HG03558 (cell line): ENCODE measurements at regions not wholly inside any gene's neighbourhood (a gene's known extent, or its start where the extent isn't known, plus 50 kb on each side); places are given as distances from the start of the nearest gene placed in this dataset.

ENCODE experiments used
- ATAC-seq: cut with Tn5 transposase; IDR thresholded peaks from one replicate; pipeline ENCODE4 v1.9.1; 2021; ENCODE audit warnings: moderate number of reproducible peaks; ENCODE audit not compliant: unreplicated experiment; ENCODE audit errors: extremely low read depth

- no peak for ATAC-seq
These were observed 86.8 kb upstream of the VAV3 start for GRCh38 chr1:108051631-108052377.

GRCh38 chr1:108050911-108051629 is 86.1 kb upstream of the VAV3 start:
- ATAC-seq: no peak

GRCh38 chr1:108050158-108050557 is 85.2 kb upstream of the VAV3 start:
- no peak for ATAC-seq

DNA sequence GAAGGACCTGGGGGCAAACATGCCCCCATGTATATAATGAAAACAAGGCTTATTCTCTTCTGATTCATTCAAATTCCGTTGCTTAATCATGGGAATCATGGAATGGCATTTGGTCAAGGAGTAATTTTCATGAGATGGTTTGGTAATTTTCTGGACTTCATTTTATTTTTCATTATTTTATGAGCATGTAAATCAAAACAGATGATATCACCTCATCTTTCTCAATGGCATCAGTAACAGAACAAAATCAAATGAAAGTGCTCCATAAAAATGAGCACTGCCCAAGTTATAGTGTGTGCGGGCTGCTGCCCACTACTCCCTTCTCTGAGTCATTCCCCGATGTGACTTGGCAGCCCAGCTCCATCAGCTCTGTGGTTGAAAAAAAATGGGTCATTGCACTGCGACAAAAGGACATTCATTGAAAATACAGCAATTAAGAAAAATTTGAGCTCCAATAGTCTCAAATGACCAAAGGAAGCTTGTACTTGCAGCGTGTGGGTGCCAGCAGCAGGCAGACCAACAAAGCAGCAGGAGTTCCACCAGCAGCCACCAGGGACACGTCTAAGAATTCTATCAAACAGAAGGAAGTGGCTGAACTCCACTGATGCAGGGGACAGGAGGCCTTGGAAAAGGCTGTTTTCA is 84.3 kb upstream of the VAV3 start:
- ATAC-seq: no peak

DNA sequence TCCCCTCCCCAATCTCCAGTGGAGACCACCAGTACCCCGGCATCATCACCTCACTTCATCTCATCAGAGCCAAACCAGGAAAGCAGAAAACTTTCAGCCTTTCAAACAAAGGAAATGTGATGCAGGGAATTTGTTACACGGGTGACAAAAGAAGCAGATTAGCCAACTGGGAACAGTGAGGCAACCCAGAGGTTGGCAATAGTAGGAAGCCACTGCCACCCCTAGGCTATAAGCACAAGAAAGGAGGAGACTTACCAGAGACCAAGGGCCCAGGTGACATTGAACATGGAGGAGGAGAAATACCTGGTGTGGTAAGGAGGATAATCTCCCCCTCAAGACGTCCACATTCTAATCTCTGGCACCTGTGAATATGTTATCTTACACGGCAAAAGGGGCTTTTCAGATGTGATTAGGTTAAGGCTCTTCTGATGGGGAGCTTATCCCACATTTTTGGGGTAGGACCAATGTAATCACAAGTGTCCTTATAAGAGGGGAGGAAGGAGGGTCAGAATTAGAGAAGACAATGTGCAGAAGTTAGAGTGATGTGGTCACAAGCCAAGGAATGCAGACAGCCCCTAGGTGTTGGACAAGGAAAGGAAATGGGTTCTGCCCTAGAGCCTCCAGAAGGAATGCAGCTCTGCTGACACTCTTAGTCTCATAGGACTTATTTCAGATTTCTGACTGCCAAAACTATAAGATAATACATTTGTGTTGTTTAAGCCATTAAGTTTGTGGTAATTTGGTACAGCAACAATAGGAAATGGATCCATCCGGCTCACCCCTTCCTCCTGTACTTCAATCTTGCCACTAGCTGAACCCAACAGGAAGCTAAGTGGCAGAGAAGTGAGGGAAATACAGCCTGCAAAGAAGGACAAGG is 83.6 kb upstream of the VAV3 start:
- ATAC-seq: no peak

DNA sequence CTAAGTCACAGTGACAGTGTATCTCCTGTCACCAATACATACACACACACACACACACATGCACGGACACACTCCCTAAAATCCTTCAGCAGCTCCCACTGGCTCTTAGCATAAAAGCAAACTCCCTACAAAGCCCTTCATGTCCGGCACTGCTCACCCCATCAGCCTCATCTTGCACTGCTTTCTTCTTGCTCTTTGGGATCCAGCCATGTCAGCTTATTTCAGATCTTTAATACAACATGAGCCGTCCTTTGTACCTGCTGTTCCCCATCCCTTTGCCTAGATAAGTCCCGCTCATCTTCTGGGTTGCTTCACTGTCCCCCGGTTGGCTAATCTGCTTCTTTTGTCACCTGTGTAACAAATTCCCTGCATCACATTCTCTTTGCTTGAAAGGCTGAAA is 82.1 kb upstream of the VAV3 start:
- no peak for ATAC-seq

- no peak for ATAC-seq
These were observed 81.0 kb upstream of the VAV3 start for GRCh38 chr1:108046026-108046425.

GRCh38 chr1:108045460-108045859 is 80.5 kb upstream of the VAV3 start:
- ATAC-seq: no peak

DNA sequence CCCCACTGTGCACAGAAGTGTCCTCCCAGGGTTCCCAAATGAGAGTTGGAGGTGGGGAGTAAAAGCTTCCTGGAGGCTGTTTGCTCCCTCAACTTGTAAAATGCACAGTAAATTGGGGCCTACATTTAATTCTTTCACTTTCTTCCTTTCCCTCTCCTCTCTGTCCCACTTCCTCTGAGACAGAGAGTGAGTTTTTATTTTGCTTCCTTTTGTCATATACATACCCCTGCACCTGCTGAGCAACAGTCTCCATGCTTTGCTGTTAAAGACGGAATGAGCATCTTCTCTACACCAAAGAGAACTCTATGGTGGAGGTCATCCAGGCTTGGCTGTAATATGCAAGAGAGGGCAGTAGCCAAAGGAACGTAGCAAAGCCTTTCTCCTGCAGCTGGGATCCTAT is 79.3 kb upstream of the VAV3 start:
- no peak for ATAC-seq

DNA sequence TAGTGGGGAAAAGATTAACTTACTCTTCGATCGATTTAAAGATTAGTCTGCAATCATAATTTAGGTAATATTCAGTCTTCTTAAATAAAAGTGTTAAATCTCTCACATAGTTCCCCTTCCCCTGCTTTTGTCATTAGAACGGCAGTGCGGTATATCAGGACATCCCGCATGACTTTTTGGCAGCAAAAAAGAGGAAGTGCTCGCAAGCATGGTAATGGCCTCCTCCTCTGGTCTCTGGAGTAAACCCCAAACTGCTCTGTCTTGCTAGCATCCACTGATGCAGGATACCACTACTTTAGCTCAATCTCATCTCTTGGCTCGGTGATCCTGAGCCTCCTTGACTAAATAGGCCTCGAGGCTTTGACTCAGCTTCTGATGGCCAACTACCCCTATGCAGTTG is 78.7 kb upstream of the VAV3 start:
- ATAC-seq: no peak

GRCh38 chr1:108042610-108043009 is 77.6 kb upstream of the VAV3 start:
- no peak for ATAC-seq

DNA sequence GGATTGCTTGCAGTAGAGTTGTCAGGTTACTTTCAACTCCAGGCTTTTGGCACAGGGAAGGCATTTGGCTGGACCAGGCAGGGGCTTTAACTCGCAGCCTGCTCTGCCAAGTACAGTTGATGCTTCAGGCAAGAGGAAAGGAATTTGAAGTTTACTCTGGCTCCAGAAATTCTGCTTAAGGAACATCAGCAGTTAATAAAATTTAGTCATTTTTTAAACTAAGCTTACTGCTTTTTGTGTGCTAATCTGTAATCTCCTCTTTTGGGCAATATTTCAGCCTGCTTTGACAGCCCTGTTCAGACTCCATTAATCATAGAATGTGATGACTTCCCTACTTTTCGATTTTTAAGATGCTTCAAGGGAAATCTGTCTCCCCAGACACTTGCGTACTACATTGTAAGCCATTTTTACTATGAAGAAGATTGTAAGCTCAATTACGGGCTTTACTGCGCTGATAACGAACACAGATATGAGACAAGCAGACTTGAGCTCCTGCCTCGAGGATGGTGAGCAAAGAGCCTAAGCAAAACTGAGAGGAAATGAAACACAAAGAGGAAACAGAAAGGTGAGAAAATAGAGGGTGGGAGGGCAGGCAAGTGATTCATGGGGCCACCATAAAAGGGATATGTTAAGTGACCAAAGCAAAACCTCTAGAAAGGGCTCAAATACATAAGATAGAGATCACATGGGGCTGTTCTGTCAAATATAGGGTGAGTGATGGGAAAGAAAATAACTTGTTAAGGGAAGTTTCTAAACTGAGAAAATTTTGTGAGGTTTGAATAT is 76.6 kb upstream of the VAV3 start:
- no peak for ATAC-seq

GRCh38 chr1:108038653-108039236 is 73.8 kb upstream of the VAV3 start:
- no peak for ATAC-seq

DNA sequence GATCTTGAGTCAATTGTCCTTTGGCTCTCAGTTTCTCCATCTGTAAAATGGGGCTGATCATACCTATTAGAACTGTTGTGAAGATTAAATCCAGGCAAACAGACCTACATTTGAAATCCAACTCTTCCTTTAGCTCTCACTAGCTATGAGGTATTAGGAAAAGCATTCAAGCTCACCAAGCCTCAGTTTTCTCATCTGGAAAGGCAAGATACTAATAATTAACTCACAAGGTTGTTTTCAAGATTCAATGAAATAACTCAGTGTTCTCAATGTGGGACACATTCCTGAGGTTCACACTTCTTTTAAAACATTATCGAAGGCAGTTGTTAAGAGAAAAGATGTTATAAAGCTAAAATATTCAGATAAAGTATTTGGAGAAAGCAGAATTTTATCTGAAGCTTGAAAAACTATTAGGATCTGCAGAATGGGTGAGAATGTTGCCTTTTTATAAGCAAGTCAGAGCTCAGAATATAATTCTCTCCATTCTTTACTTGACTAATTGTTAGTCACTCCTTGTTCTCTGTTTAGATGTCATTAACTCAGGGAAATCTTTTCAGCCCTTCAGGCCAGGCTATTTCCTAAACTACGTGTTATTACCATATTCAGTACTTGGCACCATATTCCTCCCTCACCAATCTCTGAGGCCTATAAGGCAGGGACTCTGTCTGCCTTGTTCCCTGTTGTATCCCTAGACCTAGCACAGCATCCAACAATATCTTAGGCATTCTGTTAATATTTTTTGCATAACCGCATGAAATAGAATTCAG is 72.0 kb upstream of the VAV3 start:
- no peak for ATAC-seq

DNA sequence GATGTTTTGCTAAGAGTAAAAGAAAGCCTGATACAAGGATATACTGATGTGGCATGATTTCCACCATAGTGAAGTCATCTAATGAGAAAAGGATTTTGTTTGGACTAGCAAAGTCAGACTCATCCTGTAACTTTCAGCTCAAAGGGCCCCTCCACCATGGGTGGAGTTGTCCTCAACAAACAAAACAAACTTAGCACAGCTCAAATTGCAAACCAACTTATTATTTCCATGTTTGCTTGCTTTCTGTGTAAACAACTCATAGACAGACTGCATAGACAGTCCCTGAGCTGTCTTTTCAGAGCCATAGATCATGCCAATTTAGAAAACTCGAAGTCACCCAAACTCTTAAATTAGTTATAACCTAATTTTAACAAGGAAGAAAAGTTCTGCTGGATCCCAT is 69.4 kb upstream of the VAV3 start:
- no peak for ATAC-seq

DNA sequence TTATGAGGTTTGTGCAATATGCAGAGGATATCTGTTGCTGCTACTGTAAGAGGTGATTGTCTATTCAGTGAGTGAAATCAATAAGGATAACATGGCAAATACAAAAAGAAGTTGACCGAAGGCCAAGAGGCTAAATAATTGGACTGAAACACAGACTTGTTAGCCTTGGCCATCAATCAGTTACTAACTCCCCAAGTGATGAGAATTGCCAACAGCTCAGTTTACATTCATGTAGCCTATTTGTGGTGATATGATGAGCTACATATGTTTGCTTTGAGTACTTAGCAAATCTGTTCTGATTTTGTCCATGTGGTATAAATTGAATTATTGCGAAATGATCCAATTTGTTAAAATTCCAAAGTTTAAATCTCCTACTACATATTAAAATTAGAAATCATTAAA is 68.6 kb upstream of the VAV3 start:
- no peak for ATAC-seq

DNA sequence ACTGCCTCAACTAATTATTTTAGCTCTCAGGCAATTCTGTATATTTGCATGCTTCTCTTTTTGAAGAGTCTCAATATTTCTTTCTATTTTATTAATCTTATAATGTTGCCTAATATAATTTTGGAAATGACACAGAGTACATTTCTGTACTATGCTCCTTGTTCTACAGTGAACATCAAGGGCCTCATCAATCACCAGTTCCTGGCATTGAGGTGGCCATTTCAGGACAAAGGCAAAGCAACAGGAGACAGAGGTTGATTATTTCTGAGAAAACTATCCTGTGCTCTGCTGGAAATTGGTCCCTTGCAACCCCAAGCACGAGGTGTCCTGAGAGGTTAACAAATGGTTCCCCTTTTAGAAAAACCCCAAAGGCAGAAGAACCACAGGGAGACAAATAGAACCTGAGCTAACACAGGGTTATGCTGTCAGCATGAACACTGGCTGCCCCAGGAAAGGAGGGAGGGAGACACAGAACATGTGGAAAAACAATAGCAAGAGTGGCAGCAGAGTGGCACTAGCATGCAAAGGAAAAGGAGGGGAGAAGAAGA is 63.9 kb upstream of the VAV3 start:
- ATAC-seq: no peak

DNA sequence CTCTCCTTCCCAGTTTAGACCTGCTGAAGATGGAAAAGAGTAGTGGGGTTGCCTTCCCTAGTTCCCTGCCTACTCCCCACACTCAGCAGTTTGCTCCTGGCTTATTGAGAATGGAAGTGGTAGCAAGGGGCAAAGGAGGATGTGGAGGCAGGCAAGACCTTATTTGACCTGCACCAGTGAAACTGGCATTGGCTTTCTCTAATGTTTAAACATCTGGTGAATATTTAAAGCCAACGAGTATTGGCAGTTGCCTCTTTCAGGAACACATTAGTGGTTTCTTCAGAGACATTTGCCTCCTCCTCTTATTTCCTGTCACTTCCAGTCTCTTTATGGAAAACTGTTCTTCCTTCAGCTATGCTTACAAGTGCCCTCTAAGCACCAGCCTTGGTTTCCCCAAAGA is 62.4 kb upstream of the VAV3 start:
- ATAC-seq: no peak
